OCI-LY3 (cell line): ENCODE measurements at regions not wholly inside any gene's neighbourhood (a gene's known extent, or its start where the extent isn't known, plus 50 kb on each side); places are given as distances from the start of the nearest gene placed in this dataset.

ENCODE experiments used
- CTCF ChIP-seq: fragments of 200-600, 300-600 bp; sonication (generic); IDR thresholded peaks from 2 replicates; pipeline ENCODE4 v1.5.1; 2014; ENCODE audit warnings: antibody characterized with exemption, low read length, low read depth
- EZH2phosphoT487 ChIP-seq: fragments of 200-600 bp; shearing (Covaris generic); IDR thresholded peaks from 2 replicates; pipeline ENCODE4 v1.6.1; 2018; ENCODE audit warnings: antibody characterized with exemption, mixed run types, low read depth

GRCh38 chr3:30256474-30256873 lies 349.9 kb upstream of the TGFBR2 start:
- TF ChIP-seq CTCF, result no peak
- TF ChIP-seq EZH2phosphoT487, result no peak
